WTC11 (cell line): ENCODE measurements at regions not wholly inside any gene's neighbourhood (a gene's known extent, or its start where the extent isn't known, plus 50 kb on each side); places are given as distances from the start of the nearest gene placed in this dataset.
A peak's percentile ranks its signal among the peaks of the same experiment; 100 is the strongest.

ENCODE experiments used
- ATAC-seq: fragments of 200-7000 bp; cut with Tn5 transposase; 2 replicates; pipeline ENCODE4 v1.10.0; 2021; ENCODE audit warnings: mild to moderate bottlenecking, moderate library complexity
- CTCF ChIA-PET: fragments of 300-600 bp; sonication (Branson Sonifier 250); formaldehyde crosslinking; loops from one replicate; lab custom pipeline; 2021; ENCODE audit warnings: antibody characterized with exemption; lab: Charles Lee
- POLR2A ChIA-PET: fragments of 350-600 bp; sonication (Branson Sonifier 250); formaldehyde crosslinking; loops from one replicate; lab custom pipeline; 2021; ENCODE audit warnings: antibody characterized with exemption; lab: Charles Lee
- DNase-seq: peaks from one replicate; pipeline ENCODE4 v3.0.0; 2021; ENCODE audit warnings: low spot score
- H3K27ac Mint-ChIP-seq: 2 replicates; pipeline ENCODE4 v1.8.0; 2021; ENCODE audit warnings: mixed read lengths
- H3K27me3 Mint-ChIP-seq: 2 replicates; pipeline ENCODE4 v1.8.0; 2021; ENCODE audit warnings: low read depth, mild to moderate bottlenecking, moderate library complexity, mixed read lengths
- H3K36me3 Mint-ChIP-seq: 2 replicates; pipeline ENCODE4 v1.8.0; 2021; ENCODE audit warnings: mixed read lengths
- H3K4me1 Mint-ChIP-seq: 2 replicates; pipeline ENCODE4 v1.8.0; 2022; ENCODE audit warnings: mixed read lengths
- H3K4me3 Mint-ChIP-seq: 2 replicates; pipeline ENCODE4 v1.8.0; 2021; ENCODE audit warnings: mild to moderate bottlenecking, moderate library complexity, mixed read lengths
- H3K9me3 Mint-ChIP-seq: 2 replicates; pipeline ENCODE4 v1.8.0; 2021; ENCODE audit warnings: mixed read lengths
- CREB1 ChIP-seq: sonication (generic); formaldehyde crosslinking; IDR thresholded peaks from 2 replicates; pipeline ENCODE4 v1.8.0; 2023; ENCODE audit warnings: mild to moderate bottlenecking, missing genetic modification reagents
- FOXP1 ChIP-seq: sonication (generic); formaldehyde crosslinking; IDR thresholded peaks from 2 replicates; pipeline ENCODE4 v1.8.0; 2022; ENCODE audit warnings: missing genetic modification reagents, mild to moderate bottlenecking, moderate library complexity, borderline replicate concordance
- JUN ChIP-seq: sonication (generic); formaldehyde crosslinking; IDR thresholded peaks from 2 replicates; pipeline ENCODE4 v1.8.0; 2023; ENCODE audit warnings: mild to moderate bottlenecking, missing genetic modification reagents
- NFE2L1 ChIP-seq: sonication (generic); formaldehyde crosslinking; IDR thresholded peaks from 2 replicates; pipeline ENCODE4 v1.8.1; 2023; ENCODE audit warnings: missing genetic modification reagents
- SMAD4 ChIP-seq: sonication (generic); formaldehyde crosslinking; IDR thresholded peaks from 2 replicates; pipeline ENCODE4 v1.8.0; 2022; ENCODE audit warnings: mild to moderate bottlenecking, missing genetic modification reagents
- SP1 ChIP-seq: sonication (generic); formaldehyde crosslinking; conservative IDR thresholded peaks from 2 replicates; pipeline ENCODE4 v1.8.1; 2022; ENCODE audit warnings: missing genetic modification reagents
- TEAD1 ChIP-seq: sonication (generic); formaldehyde crosslinking; IDR thresholded peaks from 2 replicates; pipeline ENCODE4 v1.8.0; 2022; ENCODE audit warnings: mild to moderate bottlenecking, missing genetic modification reagents
- TF ChIP-seq, protein P1 (sequence below): sonication (generic); formaldehyde crosslinking; conservative IDR thresholded peaks from 2 replicates; pipeline ENCODE4 v1.8.1; 2023; ENCODE audit warnings: mild to moderate bottlenecking, low read depth, missing genetic modification reagents, moderate library complexity
- TF ChIP-seq, protein P2 (sequence below): fragments of 250-450 bp; sonication (Bioruptor Pico); IDR thresholded peaks from 2 replicates; pipeline ENCODE4 v1.8.0; 2021; ENCODE audit warnings: mild to moderate bottlenecking
- TF ChIP-seq, protein P3 (sequence below): fragments of 250-450 bp; sonication (Bioruptor Pico); IDR thresholded peaks from 2 replicates; pipeline ENCODE4 v1.9.0; 2021; ENCODE audit warnings: mild to moderate bottlenecking
- TF ChIP-seq, protein P4 (sequence below): sonication (generic); formaldehyde crosslinking; IDR thresholded peaks from 2 replicates; pipeline ENCODE4 v1.8.0; 2022; ENCODE audit warnings: mild to moderate bottlenecking, missing genetic modification reagents
- TF ChIP-seq, protein P5 (sequence below): sonication (generic); formaldehyde crosslinking; IDR thresholded peaks from 2 replicates; pipeline ENCODE4 v1.8.0; 2023; ENCODE audit warnings: mild to moderate bottlenecking, missing genetic modification reagents
- TF ChIP-seq, protein P6 (sequence below): sonication (generic); formaldehyde crosslinking; IDR thresholded peaks from 2 replicates; pipeline ENCODE4 v1.8.0; 2022; ENCODE audit warnings: mild to moderate bottlenecking, missing genetic modification reagents
- TF ChIP-seq, protein P7 (sequence below): sonication (generic); formaldehyde crosslinking; IDR thresholded peaks from 2 replicates; pipeline ENCODE4 v1.8.1; 2023; ENCODE audit warnings: mild to moderate bottlenecking, missing genetic modification reagents, borderline replicate concordance
- TF ChIP-seq, protein P8 (sequence below): sonication (generic); formaldehyde crosslinking; IDR thresholded peaks from 2 replicates; pipeline ENCODE4 v1.8.1; 2023; ENCODE audit warnings: mild to moderate bottlenecking, missing genetic modification reagents, moderate library complexity
- TF ChIP-seq, protein P9 (sequence below): fragments of 200-600 bp; IDR thresholded peaks from 2 replicates; pipeline ENCODE4 v1.8.0; 2022; ENCODE audit warnings: antibody characterized with exemption
- TF ChIP-seq, protein P10 (sequence below): sonication (generic); formaldehyde crosslinking; IDR thresholded peaks from 2 replicates; pipeline ENCODE4 v1.8.0; 2022; ENCODE audit warnings: mild to moderate bottlenecking, missing genetic modification reagents

DNA sequence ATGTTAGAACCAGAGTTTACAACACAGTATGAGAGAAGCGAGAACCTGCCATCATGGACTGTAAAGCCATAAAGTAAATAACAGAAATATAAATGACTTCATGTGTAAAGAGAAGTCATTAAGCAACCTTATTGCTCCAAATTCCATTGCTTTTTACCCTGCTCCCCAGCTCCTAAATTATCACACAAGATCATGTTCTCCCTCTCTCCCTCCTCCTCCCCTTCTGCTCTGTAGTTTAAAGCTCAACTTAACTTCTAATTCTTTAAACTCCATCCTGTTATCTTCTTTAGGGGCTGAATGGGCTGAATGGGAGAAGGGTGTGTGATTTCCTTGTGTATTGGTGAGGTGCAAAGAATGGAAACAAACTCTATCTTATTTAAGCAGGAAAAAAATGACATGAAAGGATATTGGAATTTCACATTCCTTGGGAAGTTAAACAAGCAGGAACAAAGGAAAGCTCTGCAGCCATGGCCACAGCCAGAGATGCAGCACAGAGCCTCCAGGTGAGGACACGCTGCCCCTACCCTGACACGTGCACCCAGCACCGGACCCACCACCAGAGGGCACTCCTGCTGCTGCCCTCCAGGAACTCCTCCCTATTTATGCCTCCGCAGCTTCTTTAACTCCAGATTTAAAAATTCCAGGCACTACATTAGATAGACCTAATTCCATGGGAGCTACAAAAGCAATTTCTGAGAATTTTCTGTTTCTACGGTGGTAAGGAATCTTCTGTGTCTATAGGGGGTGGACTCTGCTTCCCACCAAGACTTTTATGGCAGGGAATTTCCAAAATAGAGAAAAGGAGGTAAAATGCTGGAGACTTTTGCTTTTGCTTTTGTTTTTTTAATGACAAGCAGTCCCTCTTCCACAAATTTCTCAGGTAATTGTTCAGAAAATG, 76.9 kb upstream of the ABI3BP start:
- peaks cover 17% of the 10 kb centered on the region for H3K9me3 Mint-ChIP-seq
- no peak overlapping the region for H3K27ac Mint-ChIP-seq
- H3K4me1 Mint-ChIP-seq = peaks cover 9% of the 10 kb centered on the region
- H3K27me3 Mint-ChIP-seq = 0 out of 2 replicates have a peak, but pooled peaks cover 4% of the 10 kb centered on the region
- no peak overlapping the region for H3K4me3 Mint-ChIP-seq
- DNase-seq = peak; percentile 92
- POLR2A ChIA-PET = interaction anchor here (0.8 kb wide), 1 partner anchor 571 kb away, joined by 3 read pairs; no protein-coding TSS in a partner anchor
- H3K36me3 Mint-ChIP-seq = no peaks in the 10 kb centered on the region
- peak; percentile 100 for ATAC-seq
- CTCF ChIA-PET = interaction anchor here (0.6 to 2.9 kb wide), 22 partner anchors 10 to 315 kb away, joined by 3 to 48 read pairs (median 3); no protein-coding TSS in a partner anchor
- no peak for TF ChIP-seq NFE2L1 (CRISPR knock-in tag)
- TF ChIP-seq SP1 (CRISPR knock-in tag) = 0 out of 2 replicates have a peak, but pooled peaks have one; percentile 17
- TF ChIP-seq, protein P1, sequence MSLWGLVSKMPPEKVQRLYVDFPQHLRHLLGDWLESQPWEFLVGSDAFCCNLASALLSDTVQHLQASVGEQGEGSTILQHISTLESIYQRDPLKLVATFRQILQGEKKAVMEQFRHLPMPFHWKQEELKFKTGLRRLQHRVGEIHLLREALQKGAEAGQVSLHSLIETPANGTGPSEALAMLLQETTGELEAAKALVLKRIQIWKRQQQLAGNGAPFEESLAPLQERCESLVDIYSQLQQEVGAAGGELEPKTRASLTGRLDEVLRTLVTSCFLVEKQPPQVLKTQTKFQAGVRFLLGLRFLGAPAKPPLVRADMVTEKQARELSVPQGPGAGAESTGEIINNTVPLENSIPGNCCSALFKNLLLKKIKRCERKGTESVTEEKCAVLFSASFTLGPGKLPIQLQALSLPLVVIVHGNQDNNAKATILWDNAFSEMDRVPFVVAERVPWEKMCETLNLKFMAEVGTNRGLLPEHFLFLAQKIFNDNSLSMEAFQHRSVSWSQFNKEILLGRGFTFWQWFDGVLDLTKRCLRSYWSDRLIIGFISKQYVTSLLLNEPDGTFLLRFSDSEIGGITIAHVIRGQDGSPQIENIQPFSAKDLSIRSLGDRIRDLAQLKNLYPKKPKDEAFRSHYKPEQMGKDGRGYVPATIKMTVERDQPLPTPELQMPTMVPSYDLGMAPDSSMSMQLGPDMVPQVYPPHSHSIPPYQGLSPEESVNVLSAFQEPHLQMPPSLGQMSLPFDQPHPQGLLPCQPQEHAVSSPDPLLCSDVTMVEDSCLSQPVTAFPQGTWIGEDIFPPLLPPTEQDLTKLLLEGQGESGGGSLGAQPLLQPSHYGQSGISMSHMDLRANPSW = no peak
- TF ChIP-seq, protein P2, sequence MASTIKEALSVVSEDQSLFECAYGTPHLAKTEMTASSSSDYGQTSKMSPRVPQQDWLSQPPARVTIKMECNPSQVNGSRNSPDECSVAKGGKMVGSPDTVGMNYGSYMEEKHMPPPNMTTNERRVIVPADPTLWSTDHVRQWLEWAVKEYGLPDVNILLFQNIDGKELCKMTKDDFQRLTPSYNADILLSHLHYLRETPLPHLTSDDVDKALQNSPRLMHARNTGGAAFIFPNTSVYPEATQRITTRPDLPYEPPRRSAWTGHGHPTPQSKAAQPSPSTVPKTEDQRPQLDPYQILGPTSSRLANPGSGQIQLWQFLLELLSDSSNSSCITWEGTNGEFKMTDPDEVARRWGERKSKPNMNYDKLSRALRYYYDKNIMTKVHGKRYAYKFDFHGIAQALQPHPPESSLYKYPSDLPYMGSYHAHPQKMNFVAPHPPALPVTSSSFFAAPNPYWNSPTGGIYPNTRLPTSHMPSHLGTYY = 0 out of 2 replicates have a peak, but pooled peaks have one; percentile 35
- TF ChIP-seq, protein P3, sequence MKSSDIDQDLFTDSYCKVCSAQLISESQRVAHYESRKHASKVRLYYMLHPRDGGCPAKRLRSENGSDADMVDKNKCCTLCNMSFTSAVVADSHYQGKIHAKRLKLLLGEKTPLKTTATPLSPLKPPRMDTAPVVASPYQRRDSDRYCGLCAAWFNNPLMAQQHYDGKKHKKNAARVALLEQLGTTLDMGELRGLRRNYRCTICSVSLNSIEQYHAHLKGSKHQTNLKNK (CRISPR knock-in tag) = no peak
- TF ChIP-seq FOXP1 (CRISPR knock-in tag) = no peak
- TF ChIP-seq, protein P4, sequence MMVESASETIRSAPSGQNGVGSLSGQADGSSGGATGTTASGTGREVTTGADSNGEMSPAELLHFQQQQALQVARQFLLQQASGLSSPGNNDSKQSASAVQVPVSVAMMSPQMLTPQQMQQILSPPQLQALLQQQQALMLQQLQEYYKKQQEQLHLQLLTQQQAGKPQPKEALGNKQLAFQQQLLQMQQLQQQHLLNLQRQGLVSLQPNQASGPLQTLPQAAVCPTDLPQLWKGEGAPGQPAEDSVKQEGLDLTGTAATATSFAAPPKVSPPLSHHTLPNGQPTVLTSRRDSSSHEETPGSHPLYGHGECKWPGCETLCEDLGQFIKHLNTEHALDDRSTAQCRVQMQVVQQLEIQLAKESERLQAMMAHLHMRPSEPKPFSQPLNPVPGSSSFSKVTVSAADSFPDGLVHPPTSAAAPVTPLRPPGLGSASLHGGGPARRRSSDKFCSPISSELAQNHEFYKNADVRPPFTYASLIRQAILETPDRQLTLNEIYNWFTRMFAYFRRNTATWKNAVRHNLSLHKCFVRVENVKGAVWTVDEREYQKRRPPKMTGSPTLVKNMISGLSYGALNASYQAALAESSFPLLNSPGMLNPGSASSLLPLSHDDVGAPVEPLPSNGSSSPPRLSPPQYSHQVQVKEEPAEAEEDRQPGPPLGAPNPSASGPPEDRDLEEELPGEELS (CRISPR knock-in tag) = 0 out of 2 replicates have a peak, but pooled peaks have one; percentile 26
- TF ChIP-seq SMAD4 (CRISPR knock-in tag) = no peak
- TF ChIP-seq, protein P5, sequence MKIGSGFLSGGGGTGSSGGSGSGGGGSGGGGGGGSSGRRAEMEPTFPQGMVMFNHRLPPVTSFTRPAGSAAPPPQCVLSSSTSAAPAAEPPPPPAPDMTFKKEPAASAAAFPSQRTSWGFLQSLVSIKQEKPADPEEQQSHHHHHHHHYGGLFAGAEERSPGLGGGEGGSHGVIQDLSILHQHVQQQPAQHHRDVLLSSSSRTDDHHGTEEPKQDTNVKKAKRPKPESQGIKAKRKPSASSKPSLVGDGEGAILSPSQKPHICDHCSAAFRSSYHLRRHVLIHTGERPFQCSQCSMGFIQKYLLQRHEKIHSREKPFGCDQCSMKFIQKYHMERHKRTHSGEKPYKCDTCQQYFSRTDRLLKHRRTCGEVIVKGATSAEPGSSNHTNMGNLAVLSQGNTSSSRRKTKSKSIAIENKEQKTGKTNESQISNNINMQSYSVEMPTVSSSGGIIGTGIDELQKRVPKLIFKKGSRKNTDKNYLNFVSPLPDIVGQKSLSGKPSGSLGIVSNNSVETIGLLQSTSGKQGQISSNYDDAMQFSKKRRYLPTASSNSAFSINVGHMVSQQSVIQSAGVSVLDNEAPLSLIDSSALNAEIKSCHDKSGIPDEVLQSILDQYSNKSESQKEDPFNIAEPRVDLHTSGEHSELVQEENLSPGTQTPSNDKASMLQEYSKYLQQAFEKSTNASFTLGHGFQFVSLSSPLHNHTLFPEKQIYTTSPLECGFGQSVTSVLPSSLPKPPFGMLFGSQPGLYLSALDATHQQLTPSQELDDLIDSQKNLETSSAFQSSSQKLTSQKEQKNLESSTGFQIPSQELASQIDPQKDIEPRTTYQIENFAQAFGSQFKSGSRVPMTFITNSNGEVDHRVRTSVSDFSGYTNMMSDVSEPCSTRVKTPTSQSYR (CRISPR knock-in tag) = no peak
- TF ChIP-seq, protein P6, sequence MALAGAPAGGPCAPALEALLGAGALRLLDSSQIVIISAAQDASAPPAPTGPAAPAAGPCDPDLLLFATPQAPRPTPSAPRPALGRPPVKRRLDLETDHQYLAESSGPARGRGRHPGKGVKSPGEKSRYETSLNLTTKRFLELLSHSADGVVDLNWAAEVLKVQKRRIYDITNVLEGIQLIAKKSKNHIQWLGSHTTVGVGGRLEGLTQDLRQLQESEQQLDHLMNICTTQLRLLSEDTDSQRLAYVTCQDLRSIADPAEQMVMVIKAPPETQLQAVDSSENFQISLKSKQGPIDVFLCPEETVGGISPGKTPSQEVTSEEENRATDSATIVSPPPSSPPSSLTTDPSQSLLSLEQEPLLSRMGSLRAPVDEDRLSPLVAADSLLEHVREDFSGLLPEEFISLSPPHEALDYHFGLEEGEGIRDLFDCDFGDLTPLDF (CRISPR knock-in tag) = no peak
- TF ChIP-seq, protein P7, sequence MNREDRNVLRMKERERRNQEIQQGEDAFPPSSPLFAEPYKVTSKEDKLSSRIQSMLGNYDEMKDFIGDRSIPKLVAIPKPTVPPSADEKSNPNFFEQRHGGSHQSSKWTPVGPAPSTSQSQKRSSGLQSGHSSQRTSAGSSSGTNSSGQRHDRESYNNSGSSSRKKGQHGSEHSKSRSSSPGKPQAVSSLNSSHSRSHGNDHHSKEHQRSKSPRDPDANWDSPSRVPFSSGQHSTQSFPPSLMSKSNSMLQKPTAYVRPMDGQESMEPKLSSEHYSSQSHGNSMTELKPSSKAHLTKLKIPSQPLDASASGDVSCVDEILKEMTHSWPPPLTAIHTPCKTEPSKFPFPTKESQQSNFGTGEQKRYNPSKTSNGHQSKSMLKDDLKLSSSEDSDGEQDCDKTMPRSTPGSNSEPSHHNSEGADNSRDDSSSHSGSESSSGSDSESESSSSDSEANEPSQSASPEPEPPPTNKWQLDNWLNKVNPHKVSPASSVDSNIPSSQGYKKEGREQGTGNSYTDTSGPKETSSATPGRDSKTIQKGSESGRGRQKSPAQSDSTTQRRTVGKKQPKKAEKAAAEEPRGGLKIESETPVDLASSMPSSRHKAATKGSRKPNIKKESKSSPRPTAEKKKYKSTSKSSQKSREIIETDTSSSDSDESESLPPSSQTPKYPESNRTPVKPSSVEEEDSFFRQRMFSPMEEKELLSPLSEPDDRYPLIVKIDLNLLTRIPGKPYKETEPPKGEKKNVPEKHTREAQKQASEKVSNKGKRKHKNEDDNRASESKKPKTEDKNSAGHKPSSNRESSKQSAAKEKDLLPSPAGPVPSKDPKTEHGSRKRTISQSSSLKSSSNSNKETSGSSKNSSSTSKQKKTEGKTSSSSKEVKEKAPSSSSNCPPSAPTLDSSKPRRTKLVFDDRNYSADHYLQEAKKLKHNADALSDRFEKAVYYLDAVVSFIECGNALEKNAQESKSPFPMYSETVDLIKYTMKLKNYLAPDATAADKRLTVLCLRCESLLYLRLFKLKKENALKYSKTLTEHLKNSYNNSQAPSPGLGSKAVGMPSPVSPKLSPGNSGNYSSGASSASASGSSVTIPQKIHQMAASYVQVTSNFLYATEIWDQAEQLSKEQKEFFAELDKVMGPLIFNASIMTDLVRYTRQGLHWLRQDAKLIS = no peak
- no peak for TF ChIP-seq CREB1
- peak; percentile 26; the same call in 1 of the 2 replicates for TF ChIP-seq TEAD1 (CRISPR knock-in tag)
- TF ChIP-seq JUN = no peak
- TF ChIP-seq, protein P8, sequence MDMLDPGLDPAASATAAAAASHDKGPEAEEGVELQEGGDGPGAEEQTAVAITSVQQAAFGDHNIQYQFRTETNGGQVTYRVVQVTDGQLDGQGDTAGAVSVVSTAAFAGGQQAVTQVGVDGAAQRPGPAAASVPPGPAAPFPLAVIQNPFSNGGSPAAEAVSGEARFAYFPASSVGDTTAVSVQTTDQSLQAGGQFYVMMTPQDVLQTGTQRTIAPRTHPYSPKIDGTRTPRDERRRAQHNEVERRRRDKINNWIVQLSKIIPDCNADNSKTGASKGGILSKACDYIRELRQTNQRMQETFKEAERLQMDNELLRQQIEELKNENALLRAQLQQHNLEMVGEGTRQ (CRISPR knock-in tag) = peak; percentile 60
- TF ChIP-seq, protein P9, sequence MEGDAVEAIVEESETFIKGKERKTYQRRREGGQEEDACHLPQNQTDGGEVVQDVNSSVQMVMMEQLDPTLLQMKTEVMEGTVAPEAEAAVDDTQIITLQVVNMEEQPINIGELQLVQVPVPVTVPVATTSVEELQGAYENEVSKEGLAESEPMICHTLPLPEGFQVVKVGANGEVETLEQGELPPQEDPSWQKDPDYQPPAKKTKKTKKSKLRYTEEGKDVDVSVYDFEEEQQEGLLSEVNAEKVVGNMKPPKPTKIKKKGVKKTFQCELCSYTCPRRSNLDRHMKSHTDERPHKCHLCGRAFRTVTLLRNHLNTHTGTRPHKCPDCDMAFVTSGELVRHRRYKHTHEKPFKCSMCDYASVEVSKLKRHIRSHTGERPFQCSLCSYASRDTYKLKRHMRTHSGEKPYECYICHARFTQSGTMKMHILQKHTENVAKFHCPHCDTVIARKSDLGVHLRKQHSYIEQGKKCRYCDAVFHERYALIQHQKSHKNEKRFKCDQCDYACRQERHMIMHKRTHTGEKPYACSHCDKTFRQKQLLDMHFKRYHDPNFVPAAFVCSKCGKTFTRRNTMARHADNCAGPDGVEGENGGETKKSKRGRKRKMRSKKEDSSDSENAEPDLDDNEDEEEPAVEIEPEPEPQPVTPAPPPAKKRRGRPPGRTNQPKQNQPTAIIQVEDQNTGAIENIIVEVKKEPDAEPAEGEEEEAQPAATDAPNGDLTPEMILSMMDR = peak; percentile 76
- TF ChIP-seq, protein P10, sequence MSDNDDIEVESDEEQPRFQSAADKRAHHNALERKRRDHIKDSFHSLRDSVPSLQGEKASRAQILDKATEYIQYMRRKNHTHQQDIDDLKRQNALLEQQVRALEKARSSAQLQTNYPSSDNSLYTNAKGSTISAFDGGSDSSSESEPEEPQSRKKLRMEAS = peak; percentile 90
